A673 (cell line): ENCODE measurements at regions not wholly inside any gene's neighbourhood (a gene's known extent, or its start where the extent isn't known, plus 50 kb on each side); places are given as distances from the start of the nearest gene placed in this dataset.

Source experiments
- BruUV-seq: library from RNA; stranded (reverse); fragments of 400-500 nt; replicated peaks from 2 replicates; lab custom pipeline; 2021; lab: Mats Ljungman, UMichigan
- CTCF ChIA-PET: fragments of 300-600 bp; sonication (Branson Sonifier 250); formaldehyde crosslinking; loops from one replicate; lab custom pipeline; 2022; ENCODE audit warnings: antibody characterized with exemption; lab: Charles Lee
- POLR2A ChIA-PET: fragments of 300-600 bp; sonication (Branson Sonifier 250); formaldehyde crosslinking; loops from one replicate; lab custom pipeline; 2022; ENCODE audit warnings: antibody characterized with exemption; ENCODE audit not compliant: low non-redundant PET; lab: Charles Lee
- DNase-seq: peaks from one replicate; pipeline ENCODE4 v3.0.0-alpha.2; 2015; ENCODE audit warnings: low spot score
- H3K27ac ChIP-seq: fragments of 200-600 bp; sonication (generic); 2 replicates; pipeline ENCODE4 v1.5.1; 2016; ENCODE audit warnings: mixed run types, low read depth, mild to moderate bottlenecking, mixed read lengths, antibody characterized with exemption, low read length; ENCODE audit not compliant: poor library complexity, severe bottlenecking
- H3K27me3 ChIP-seq: fragments of 200-600 bp; sonication (generic); replicated peaks from 2 replicates; pipeline ENCODE4 v1.6.1; 2017; ENCODE audit warnings: mixed run types, low read depth, mild to moderate bottlenecking, mixed read lengths, antibody characterized with exemption, low read length; ENCODE audit not compliant: insufficient read depth, poor library complexity
- H3K36me3 ChIP-seq: fragments of 200-600 bp; sonication (generic); 2 replicates; pipeline ENCODE4 v1.6.1; 2016; ENCODE audit warnings: mixed run types, mild to moderate bottlenecking, mixed read lengths, antibody characterized with exemption, low read length; ENCODE audit not compliant: insufficient read depth, poor library complexity, severe bottlenecking
- H3K4me1 ChIP-seq: fragments of 200-600 bp; sonication (generic); 2 replicates; pipeline ENCODE4 v1.6.1; 2017; ENCODE audit warnings: mixed run types, mild to moderate bottlenecking, mixed read lengths, antibody characterized with exemption, low read length; ENCODE audit not compliant: insufficient read depth, poor library complexity, severe bottlenecking
- H3K4me3 ChIP-seq: fragments of 200-600 bp; sonication (generic); 2 replicates; pipeline ENCODE4 v1.5.1; 2016; ENCODE audit warnings: low read depth, mixed run types, mild to moderate bottlenecking, mixed read lengths, low read length; ENCODE audit not compliant: poor library complexity, severe bottlenecking
- H3K9me3 ChIP-seq: fragments of 200-600 bp; sonication (generic); 2 replicates; pipeline ENCODE4 v1.6.1; 2016; ENCODE audit warnings: mixed run types, low read depth, mild to moderate bottlenecking, mixed read lengths, antibody characterized with exemption, low read length; ENCODE audit not compliant: poor library complexity, severe bottlenecking
- CTCF ChIP-seq: fragments of 300-800, 200-600 bp; sonication (generic); conservative IDR thresholded peaks from 2 replicates; pipeline ENCODE4 v1.5.1; 2017; ENCODE audit warnings: low read depth, mild to moderate bottlenecking, antibody characterized with exemption, low read length, moderate library complexity, mixed read lengths
- EZH2 ChIP-seq: fragments of 200-600 bp; sonication (generic); IDR thresholded peaks from 2 replicates; pipeline ENCODE4 v1.6.1; 2017; ENCODE audit warnings: borderline replicate concordance, low read depth, mild to moderate bottlenecking, mixed read lengths, antibody characterized with exemption, low read length; ENCODE audit not compliant: poor library complexity, severe bottlenecking
- intact Hi-C: fragments of 100-400 bp; cut with micrococcal nuclease; formaldehyde crosslinking; loops from one replicate; pipeline ENCODE4 v1.10.0; 2022; ENCODE audit not compliant: unreplicated experiment

GRCh38 chr3:81395739-81396513 is 365.5 kb downstream of the GBE1 start:
- no TSS peak for BruUV-seq
- CTCF ChIA-PET, result no interaction called here
- intact Hi-C loops, result no loop called here
- POLR2A ChIA-PET, result no interaction called here
- Histone ChIP-seq H3K36me3 (no peaks in the 10 kb centered on the region), H3K27ac (no peak overlapping the region), H3K27me3 (no peaks in the 10 kb centered on the region), H3K9me3 (no peaks in the 10 kb centered on the region), H3K4me1 (no peaks in the 10 kb centered on the region), H3K4me3 (no peak overlapping the region)
- TF ChIP-seq CTCF (0 out of 2 replicates have a peak, but pooled peaks have one; percentile 12), EZH2 (no peak)
- DNase-seq, result no peak

DNA sequence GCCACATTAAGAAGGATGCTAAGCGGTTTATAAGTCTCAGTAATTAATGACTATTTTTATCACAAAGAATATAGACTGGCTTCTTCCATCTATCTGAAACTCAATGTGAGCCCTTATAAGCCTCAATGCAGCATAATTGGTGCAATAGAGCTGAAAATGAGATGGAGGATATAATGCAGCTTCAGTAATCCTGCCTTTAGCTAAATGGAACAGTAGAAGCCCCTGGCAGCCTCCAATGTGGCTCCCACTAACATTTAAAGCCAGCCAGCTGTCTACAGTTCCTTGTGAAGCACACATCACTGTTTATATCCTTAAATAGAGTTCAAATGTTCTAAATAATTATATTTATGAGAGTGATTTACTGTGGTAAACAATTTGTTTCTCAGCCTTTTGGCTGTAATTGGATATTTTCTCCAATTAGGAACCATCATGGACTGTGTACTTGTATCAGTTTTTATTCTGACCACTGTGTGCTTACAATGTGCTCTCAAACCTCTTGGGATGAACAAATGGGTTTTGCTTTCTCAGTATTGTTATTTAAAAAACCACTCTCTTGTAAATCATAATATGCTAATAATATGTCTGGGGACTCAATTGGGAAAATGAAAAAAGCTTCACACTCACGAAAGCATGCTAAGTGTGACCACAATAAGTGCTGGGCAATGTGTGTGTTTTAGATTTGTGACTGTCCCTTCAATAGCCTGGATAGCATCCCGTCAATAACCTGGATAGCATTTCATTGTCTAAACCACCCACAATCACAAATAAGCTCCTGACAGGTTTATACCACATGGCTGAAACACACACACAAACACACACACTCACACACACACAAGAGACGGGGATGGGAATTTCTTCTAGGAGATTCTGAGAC is 366.6 kb downstream of the GBE1 start:
- POLR2A ChIA-PET, result no interaction called here
- H3K4me1 ChIP-seq, result no peaks in the 10 kb centered on the region
- no peaks in the 10 kb centered on the region for H3K27me3 ChIP-seq
- no peak for TF ChIP-seq EZH2
- no peak for TF ChIP-seq CTCF
- no TSS peak for BruUV-seq
- no peaks in the 10 kb centered on the region for H3K36me3 ChIP-seq
- H3K27ac ChIP-seq, result no peak overlapping the region
- CTCF ChIA-PET, result no interaction called here
- H3K4me3 ChIP-seq, result no peak overlapping the region
- intact Hi-C loops, result no loop called here
- H3K9me3 ChIP-seq, result no peaks in the 10 kb centered on the region
- DNase-seq, result no peak

- DNase-seq, result no peak
- ChIA-PET POLR2A (no interaction called here), CTCF (no interaction called here)
- intact Hi-C loops, result no loop called here
- BruUV-seq, result no TSS peak
- Histone ChIP-seq H3K4me1 (no peaks in the 10 kb centered on the region), H3K9me3 (no peaks in the 10 kb centered on the region), H3K27me3 (no peaks in the 10 kb centered on the region), H3K4me3 (no peak overlapping the region), H3K36me3 (no peaks in the 10 kb centered on the region), H3K27ac (no peak overlapping the region)
- TF ChIP-seq EZH2 (no peak), CTCF (no peak)
Measured at GRCh38 chr3:81393251-81393650, 368.2 kb downstream of the GBE1 start.
